A673 (cell line): ENCODE measurements at regions not wholly inside any gene's neighbourhood (a gene's known extent, or its start where the extent isn't known, plus 50 kb on each side); places are given as distances from the start of the nearest gene placed in this dataset.
"Not testable (repeated sequence)": the region's sequence is repeated elsewhere in the genome, so short reads cannot be mapped to it uniquely, and the experiment has no call there.

Experiments used
- BruUV-seq: library from RNA; stranded (reverse); fragments of 400-500 nt; replicated peaks from 2 replicates; lab custom pipeline; 2021; lab: Mats Ljungman, UMichigan
- CTCF ChIA-PET: fragments of 300-600 bp; sonication (Branson Sonifier 250); formaldehyde crosslinking; loops from one replicate; lab custom pipeline; 2022; ENCODE audit warnings: antibody characterized with exemption; lab: Charles Lee
- POLR2A ChIA-PET: fragments of 300-600 bp; sonication (Branson Sonifier 250); formaldehyde crosslinking; loops from one replicate; lab custom pipeline; 2022; ENCODE audit warnings: antibody characterized with exemption; ENCODE audit not compliant: low non-redundant PET; lab: Charles Lee
- DNase-seq: peaks from one replicate; pipeline ENCODE4 v3.0.0-alpha.2; 2015; ENCODE audit warnings: low spot score
- H3K27ac ChIP-seq: fragments of 200-600 bp; sonication (generic); 2 replicates; pipeline ENCODE4 v1.5.1; 2016; ENCODE audit warnings: mixed run types, low read depth, mild to moderate bottlenecking, mixed read lengths, antibody characterized with exemption, low read length; ENCODE audit not compliant: poor library complexity, severe bottlenecking
- H3K27me3 ChIP-seq: fragments of 200-600 bp; sonication (generic); replicated peaks from 2 replicates; pipeline ENCODE4 v1.6.1; 2017; ENCODE audit warnings: mixed run types, low read depth, mild to moderate bottlenecking, mixed read lengths, antibody characterized with exemption, low read length; ENCODE audit not compliant: insufficient read depth, poor library complexity
- H3K36me3 ChIP-seq: fragments of 200-600 bp; sonication (generic); 2 replicates; pipeline ENCODE4 v1.6.1; 2016; ENCODE audit warnings: mixed run types, mild to moderate bottlenecking, mixed read lengths, antibody characterized with exemption, low read length; ENCODE audit not compliant: insufficient read depth, poor library complexity, severe bottlenecking
- H3K4me1 ChIP-seq: fragments of 200-600 bp; sonication (generic); 2 replicates; pipeline ENCODE4 v1.6.1; 2017; ENCODE audit warnings: mixed run types, mild to moderate bottlenecking, mixed read lengths, antibody characterized with exemption, low read length; ENCODE audit not compliant: insufficient read depth, poor library complexity, severe bottlenecking
- H3K4me3 ChIP-seq: fragments of 200-600 bp; sonication (generic); 2 replicates; pipeline ENCODE4 v1.5.1; 2016; ENCODE audit warnings: low read depth, mixed run types, mild to moderate bottlenecking, mixed read lengths, low read length; ENCODE audit not compliant: poor library complexity, severe bottlenecking
- H3K9me3 ChIP-seq: fragments of 200-600 bp; sonication (generic); 2 replicates; pipeline ENCODE4 v1.6.1; 2016; ENCODE audit warnings: mixed run types, low read depth, mild to moderate bottlenecking, mixed read lengths, antibody characterized with exemption, low read length; ENCODE audit not compliant: poor library complexity, severe bottlenecking
- CTCF ChIP-seq: fragments of 300-800, 200-600 bp; sonication (generic); conservative IDR thresholded peaks from 2 replicates; pipeline ENCODE4 v1.5.1; 2017; ENCODE audit warnings: low read depth, mild to moderate bottlenecking, antibody characterized with exemption, low read length, moderate library complexity, mixed read lengths
- EZH2 ChIP-seq: fragments of 200-600 bp; sonication (generic); IDR thresholded peaks from 2 replicates; pipeline ENCODE4 v1.6.1; 2017; ENCODE audit warnings: borderline replicate concordance, low read depth, mild to moderate bottlenecking, mixed read lengths, antibody characterized with exemption, low read length; ENCODE audit not compliant: poor library complexity, severe bottlenecking
- intact Hi-C: fragments of 100-400 bp; cut with micrococcal nuclease; formaldehyde crosslinking; loops from one replicate; pipeline ENCODE4 v1.10.0; 2022; ENCODE audit not compliant: unreplicated experiment

GRCh38 chr11:112706863-112707262 lies 254.4 kb upstream of the NCAM1 start:
- no peak overlapping the region for H3K4me3 ChIP-seq
- H3K36me3 ChIP-seq: no peaks in the 10 kb centered on the region
- POLR2A ChIA-PET: no interaction called here
- no peak overlapping the region for H3K27ac ChIP-seq
- DNase-seq: no peak
- H3K4me1 ChIP-seq: peaks cover 6% of the 10 kb centered on the region
- CTCF ChIA-PET: no interaction called here
- intact Hi-C loops: no loop called here
- no peaks in the 10 kb centered on the region for H3K9me3 ChIP-seq
- TF ChIP-seq EZH2 (no peak), CTCF (no peak)
- BruUV-seq: no TSS peak
- H3K27me3 ChIP-seq: peaks cover 3% of the 10 kb centered on the region

- POLR2A ChIA-PET: not testable (repeated sequence)
Observed at GRCh38 chr11:112714340-112714739, 246.9 kb upstream of the NCAM1 start.

GRCh38 chr11:112715056-112715455 lies 246.2 kb upstream of the NCAM1 start:
- no peak overlapping the region for H3K27ac ChIP-seq
- no peaks in the 10 kb centered on the region for H3K9me3 ChIP-seq
- DNase-seq: no peak
- no peaks in the 10 kb centered on the region for H3K36me3 ChIP-seq
- ChIA-PET POLR2A (no interaction called here), CTCF (no interaction called here)
- TF ChIP-seq CTCF (no peak), EZH2 (no peak)
- BruUV-seq: no TSS peak
- no peak overlapping the region for H3K4me3 ChIP-seq
- no peaks in the 10 kb centered on the region for H3K4me1 ChIP-seq
- H3K27me3 ChIP-seq: peaks cover 3% of the 10 kb centered on the region
- intact Hi-C loops: no loop called here

More at GRCh38 chr11:112714340-112714739, 246.9 kb upstream of the NCAM1 start:
- BruUV-seq, DNase-seq, CTCF ChIA-PET, H3K4me3 ChIP-seq, H3K9me3 ChIP-seq, H3K4me1 ChIP-seq, H3K36me3 ChIP-seq, H3K27me3 ChIP-seq, intact Hi-C loops, H3K27ac ChIP-seq: not testable (repeated sequence)

GRCh38 chr11:112718483-112718882 lies 242.7 kb upstream of the NCAM1 start:
- BruUV-seq: no TSS peak
- no peak for DNase-seq
- Histone ChIP-seq H3K9me3 (no peaks in the 10 kb centered on the region), H3K4me3 (no peak overlapping the region), H3K27me3 (peaks cover 3% of the 10 kb centered on the region), H3K36me3 (no peaks in the 10 kb centered on the region), H3K27ac (no peak overlapping the region), H3K4me1 (no peaks in the 10 kb centered on the region)
- TF ChIP-seq CTCF (no peak), EZH2 (no peak)
- ChIA-PET CTCF (no interaction called here), POLR2A (no interaction called here)
- intact Hi-C loops: no loop called here
